ENCODE measurements at regions not wholly inside any gene's neighbourhood (a gene's known extent, or its start where the extent isn't known, plus 50 kb on each side); places are given as distances from the start of the nearest gene placed in this dataset.

GRCh38 chr20:51265361-51265760, 242.5 kb upstream of the KCNG1 start:
- DNase-seq = no peak

- no peak for DNase-seq
Measured at GRCh38 chr20:51262240-51262639, 239.3 kb upstream of the KCNG1 start.

- no peak for DNase-seq
Measured at GRCh38 chr20:51259455-51259854, 236.5 kb upstream of the KCNG1 start.

- DNase-seq = no peak
Measured at GRCh38 chr20:51258582-51259165, 235.8 kb upstream of the KCNG1 start.

GRCh38 chr20:51255417-51255816, 232.5 kb upstream of the KCNG1 start:
- no peak for DNase-seq

GRCh38 chr20:51253280-51253679, 230.4 kb upstream of the KCNG1 start:
- DNase-seq = no peak

- DNase-seq = no peak
Measured at GRCh38 chr20:51249781-51250180, 226.9 kb upstream of the KCNG1 start.

GRCh38 chr20:51249215-51249614, 226.3 kb upstream of the KCNG1 start:
- DNase-seq = no peak

GRCh38 chr20:51244466-51244865, 221.6 kb upstream of the KCNG1 start:
- no peak for DNase-seq

GRCh38 chr20:51238675-51239305, 215.9 kb upstream of the KCNG1 start:
- DNase-seq = no peak

- no peak for DNase-seq
Measured at GRCh38 chr20:51237791-51238190, 214.9 kb upstream of the KCNG1 start.

- DNase-seq = no peak
Measured at GRCh38 chr20:51237278-51237677, 214.4 kb upstream of the KCNG1 start.

- no peak for DNase-seq
Measured at GRCh38 chr20:51236421-51236820, 213.5 kb upstream of the KCNG1 start.

GRCh38 chr20:51233345-51233744, 210.4 kb upstream of the KCNG1 start:
- no peak for DNase-seq

GRCh38 chr20:51230727-51231126, 207.8 kb upstream of the KCNG1 start:
- DNase-seq = no peak

GRCh38 chr20:51228763-51229162, 205.9 kb upstream of the KCNG1 start:
- DNase-seq = no peak

- DNase-seq = no peak
Measured at GRCh38 chr20:51227744-51228143, 204.8 kb upstream of the KCNG1 start.

- no peak for DNase-seq
Measured at GRCh38 chr20:51223183-51223720, 200.3 kb upstream of the KCNG1 start.

GRCh38 chr20:51221791-51222408, 199.0 kb upstream of the KCNG1 start:
- no peak for DNase-seq

GRCh38 chr20:51221103-51221502, 198.2 kb upstream of the KCNG1 start:
- DNase-seq = no peak

- no peak for DNase-seq
Measured at GRCh38 chr20:51220293-51220706, 197.4 kb upstream of the KCNG1 start.

GRCh38 chr20:51219544-51219943, 196.6 kb upstream of the KCNG1 start:
- DNase-seq = no peak

- DNase-seq = no peak
Measured at GRCh38 chr20:51218603-51219002, 195.7 kb upstream of the KCNG1 start.

- no peak for DNase-seq
Measured at GRCh38 chr20:51217347-51218045, 194.6 kb upstream of the KCNG1 start.
